T-helper 1 cell treated with Interleukin-12 subunit alpha and Interleukin-12 subunit beta and Interleukin-4 antibody, amounts not matched to agents 30 ng/mL and 1 ng/mL, for 36 hours (primary cell): ENCODE measurements at regions not wholly inside any gene's neighbourhood (a gene's known extent, or its start where the extent isn't known, plus 50 kb on each side); places are given as distances from the start of the nearest gene placed in this dataset.
"Not testable (repeated sequence)": the region's sequence is repeated elsewhere in the genome, so short reads cannot be mapped to it uniquely, and the experiment has no call there.

ENCODE experiments used
- intact Hi-C: fragments of 100-400 bp; cut with micrococcal nuclease; formaldehyde crosslinking; loops from one replicate; pipeline ENCODE4 v1.15.1; 2024

GRCh38 chr10:78335371-78335690 is 301.7 kb downstream of the RPS24 start:
- intact Hi-C loops = no loop called here

DNA sequence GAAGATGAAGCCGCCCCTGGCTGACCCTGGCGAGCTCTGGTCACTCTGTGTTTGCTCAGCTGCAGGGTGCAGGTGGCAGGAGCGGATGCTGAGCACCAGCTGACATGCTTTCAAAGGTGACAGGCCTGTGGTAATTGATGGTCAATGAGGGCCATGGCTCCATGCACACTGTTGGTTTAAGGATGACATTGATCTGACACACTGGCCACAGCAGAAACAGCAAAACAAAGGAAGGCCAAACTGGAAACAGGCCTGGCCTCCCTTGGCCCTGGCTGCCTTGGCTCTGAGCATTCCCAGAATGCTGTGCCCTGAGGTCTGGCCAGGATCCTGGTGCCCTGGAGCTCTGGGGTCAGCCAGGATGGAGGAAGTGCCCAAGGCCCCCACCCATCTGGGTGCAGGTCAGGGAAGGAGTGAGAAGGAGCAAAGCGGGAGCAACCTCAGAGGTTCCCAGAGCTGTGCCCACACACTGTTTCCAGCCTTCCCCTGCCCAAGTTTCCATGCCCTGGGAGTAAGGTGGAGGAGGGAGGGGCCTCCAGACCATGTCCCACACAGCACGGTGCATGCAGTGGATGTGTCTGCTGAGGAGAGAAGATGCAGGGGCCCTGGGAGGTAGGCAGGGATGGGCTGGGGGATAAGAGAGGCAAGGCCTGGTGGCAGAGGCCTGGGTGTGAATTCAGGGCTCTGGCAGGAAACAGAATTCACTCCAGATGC is 302.2 kb downstream of the RPS24 start:
- intact Hi-C loops = no loop called here

DNA sequence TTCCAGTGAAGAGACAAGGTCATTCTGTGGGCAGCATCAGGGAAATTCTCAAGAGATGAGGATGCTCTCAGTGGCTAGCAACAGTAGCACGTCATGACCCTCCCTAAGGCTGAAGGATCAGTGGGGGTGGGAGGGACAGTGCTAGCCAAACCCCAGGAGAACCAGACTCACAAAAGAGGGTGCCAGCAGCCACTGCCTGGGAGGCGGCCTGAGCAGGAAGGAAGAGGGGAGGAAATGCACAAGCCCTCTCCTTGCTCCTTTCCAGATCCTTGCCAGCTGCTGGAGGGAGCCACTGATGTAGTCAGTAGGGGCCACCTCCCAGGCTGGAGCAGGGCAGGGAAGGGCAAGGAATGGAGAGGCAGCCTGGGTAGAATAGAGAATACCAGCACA is 302.7 kb downstream of the RPS24 start:
- intact Hi-C loops = no loop called here

GRCh38 chr10:78337016-78337415 is 303.4 kb downstream of the RPS24 start:
- intact Hi-C loops = no loop called here

- intact Hi-C loops = no loop called here
Measured at GRCh38 chr10:78337646-78338391, 304.2 kb downstream of the RPS24 start.

DNA sequence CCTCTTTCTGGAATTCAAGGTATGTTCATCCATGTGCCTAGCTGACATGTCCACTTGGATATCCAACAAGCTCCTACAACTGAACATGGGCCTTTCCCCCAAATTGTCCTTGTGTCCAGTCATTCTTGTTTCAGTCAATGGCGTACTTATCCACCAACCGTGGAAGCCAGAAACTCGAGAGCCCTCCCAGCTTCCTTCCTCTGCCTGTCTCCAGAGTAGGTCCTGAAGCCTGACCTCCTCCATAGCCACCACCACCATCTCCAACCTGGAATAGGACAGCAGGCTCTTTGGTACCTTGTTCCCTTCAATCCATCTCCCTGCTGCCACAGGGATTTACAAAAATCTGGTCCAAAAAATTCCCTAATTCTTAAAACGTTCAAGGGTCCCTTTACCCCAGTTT is 305.1 kb downstream of the RPS24 start:
- intact Hi-C loops = no loop called here

- intact Hi-C loops = no loop called here
Measured at GRCh38 chr10:78339251-78339650, 305.6 kb downstream of the RPS24 start.

GRCh38 chr10:78341953-78342614 is 308.4 kb downstream of the RPS24 start:
- intact Hi-C loops = no loop called here

- intact Hi-C loops = no loop called here
Measured at GRCh38 chr10:78342827-78343653, 309.4 kb downstream of the RPS24 start.

- intact Hi-C loops = not testable (repeated sequence)
Measured at GRCh38 chr10:78344257-78344656, 310.6 kb downstream of the RPS24 start.

DNA sequence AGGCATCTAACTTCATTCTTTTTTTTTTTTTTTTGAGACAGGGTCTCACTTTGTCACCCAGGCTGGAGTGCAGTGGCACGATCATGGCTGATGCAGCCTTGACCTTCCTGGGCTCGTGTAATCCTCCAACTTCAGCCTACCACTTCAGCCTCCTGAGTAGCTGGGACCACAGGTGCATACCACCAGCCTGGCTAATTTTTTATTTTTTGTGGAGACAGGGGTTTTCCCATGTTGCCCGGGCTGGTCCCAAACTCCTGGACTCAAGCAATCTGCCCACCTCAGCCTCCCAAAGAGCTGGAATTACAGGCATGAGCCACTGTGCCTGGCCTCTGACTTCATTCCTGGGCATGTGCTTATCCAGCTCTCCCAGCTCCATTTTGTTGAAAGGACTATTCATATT is 311.9 kb downstream of the RPS24 start:
- intact Hi-C loops = not testable (repeated sequence)

DNA sequence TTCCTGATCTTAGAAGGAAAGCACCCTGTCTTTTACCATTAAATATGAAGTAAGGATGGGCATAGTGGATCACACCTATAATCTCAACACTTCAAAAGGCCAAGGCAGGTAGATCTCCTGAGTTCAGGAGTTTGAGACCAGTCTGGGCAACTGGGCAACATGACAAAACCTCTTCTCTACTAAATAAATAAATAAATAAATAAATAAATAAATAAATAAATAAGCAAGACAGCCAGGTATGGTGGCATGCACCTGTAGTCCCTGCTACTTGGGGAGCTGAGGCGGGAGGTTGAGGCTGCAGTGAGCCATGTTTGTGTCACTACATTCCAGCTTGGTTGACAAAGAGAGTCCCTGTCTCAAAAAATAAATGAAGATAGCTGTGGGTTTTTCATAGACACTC is 313.1 kb downstream of the RPS24 start:
- intact Hi-C loops = no loop called here

DNA sequence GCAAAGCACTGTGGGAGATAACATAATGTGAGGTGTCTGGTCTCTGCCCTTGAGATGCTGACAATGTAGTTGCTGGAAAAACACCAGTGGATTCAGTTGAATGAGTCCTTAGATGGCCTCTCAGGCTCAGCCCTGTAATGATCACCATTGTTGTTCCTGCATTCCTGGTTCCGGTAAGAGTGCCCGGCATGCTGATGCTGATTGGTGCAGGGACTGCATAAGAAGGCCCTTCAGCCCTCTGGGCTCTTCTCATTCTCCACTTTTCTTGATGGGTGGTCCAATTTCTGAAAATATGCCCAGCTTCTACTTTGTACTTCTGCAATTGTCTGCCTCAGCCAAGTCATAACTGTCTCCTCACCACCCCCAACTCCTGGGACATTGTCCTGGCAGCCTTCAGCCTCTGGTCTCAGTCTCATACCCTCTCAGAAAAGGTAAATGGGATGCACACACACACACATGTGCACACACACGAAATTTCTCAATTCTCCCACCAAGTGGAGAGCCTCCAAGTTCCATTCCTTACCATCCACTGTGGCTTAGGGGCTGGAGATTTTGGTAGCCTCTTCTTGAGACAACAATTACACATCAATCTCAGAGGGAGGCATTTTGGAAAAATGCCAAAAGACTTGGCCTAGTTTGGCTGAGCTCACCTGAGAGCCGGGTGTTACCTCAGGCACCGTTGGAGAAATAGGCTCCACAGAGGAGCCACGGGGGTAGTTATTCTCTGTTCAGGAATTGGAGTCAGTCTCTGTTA is 314.9 kb downstream of the RPS24 start:
- intact Hi-C loops = no loop called here

GRCh38 chr10:78349165-78349516 is 315.5 kb downstream of the RPS24 start:
- intact Hi-C loops = no loop called here

- intact Hi-C loops = no loop called here
Measured at GRCh38 chr10:78349911-78350663, 316.4 kb downstream of the RPS24 start.

- intact Hi-C loops = no loop called here
Measured at GRCh38 chr10:78351283-78351682, 317.6 kb downstream of the RPS24 start.

DNA sequence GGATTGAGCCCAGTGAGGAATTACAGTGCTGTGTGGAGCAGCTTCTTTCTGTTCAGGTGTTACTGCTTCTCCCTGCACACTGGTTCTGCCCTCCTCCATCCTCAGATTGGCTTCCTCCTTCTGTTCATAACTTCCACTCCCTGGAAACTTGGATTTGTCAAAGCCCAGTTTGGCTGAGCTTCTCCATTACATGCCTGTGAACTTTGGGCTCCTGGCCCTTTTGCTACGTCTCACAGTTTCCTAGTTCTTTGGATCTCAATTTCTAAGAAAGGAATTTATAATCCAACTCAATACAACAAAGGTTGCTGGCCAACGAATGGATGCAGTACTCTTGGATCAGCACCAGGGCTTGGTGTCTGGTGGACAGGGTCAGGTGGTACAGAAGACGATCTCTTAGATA is 318.1 kb downstream of the RPS24 start:
- intact Hi-C loops = no loop called here

DNA sequence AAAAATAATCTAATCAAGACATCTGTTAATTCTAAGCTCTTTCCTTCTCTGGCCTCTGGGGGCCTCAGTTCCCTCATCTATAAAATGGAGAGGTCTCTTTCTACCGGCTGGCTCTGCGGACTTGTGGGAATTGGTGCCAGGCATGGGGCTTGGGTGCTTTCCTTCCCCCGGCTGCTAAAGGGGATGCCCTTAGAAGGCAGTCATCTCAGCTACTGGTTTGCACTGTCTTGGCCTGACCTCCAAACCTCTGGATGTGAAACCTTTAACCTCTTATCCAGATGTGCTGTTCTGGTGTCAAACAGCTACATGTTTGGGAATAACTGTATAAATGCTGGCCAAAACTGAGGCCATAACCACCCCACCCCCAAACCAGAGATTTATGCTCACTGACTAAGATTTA is 320.0 kb downstream of the RPS24 start:
- intact Hi-C loops = no loop called here

DNA sequence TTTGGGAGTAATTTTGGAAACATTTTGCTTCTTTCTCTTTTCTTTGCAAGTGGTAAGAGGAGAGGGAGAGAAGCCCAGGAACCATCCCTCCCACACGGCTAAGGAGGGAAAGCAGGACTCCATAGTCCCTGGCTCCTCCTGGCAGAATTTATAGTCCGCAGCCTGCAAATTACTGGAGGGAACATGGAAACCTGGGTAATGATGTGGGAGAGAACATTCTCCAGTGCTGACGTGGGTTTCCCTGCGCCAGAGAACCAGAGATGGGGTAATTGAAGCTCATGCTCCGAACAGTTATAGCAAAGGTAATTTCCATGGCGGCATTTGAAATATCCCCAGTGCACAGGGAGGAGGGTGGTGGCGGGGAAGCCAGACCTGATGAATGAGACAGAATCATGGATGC is 320.4 kb downstream of the RPS24 start:
- intact Hi-C loops = no loop called here

- intact Hi-C loops = no loop called here
Measured at GRCh38 chr10:78356291-78356900, 322.7 kb downstream of the RPS24 start.
